ENCODE measurements at regions not wholly inside any gene's neighbourhood (a gene's known extent, or its start where the extent isn't known, plus 50 kb on each side); places are given as distances from the start of the nearest gene placed in this dataset.

- Mint-ChIP-seq H3K4me1 (ENCODE audit: low read depth) (no peaks in the 10 kb centered on the region), H3K27me3 (ENCODE audit: insufficient read depth) (peaks cover 9% of the 10 kb centered on the region), H3K27ac (no peak overlapping the region), H3K4me3 (no peak overlapping the region), H3K36me3 (ENCODE audit: low read depth) (no peaks in the 10 kb centered on the region), H3K9me3 (no peaks in the 10 kb centered on the region)
- TF ChIP-seq CTCF (IDR thresholded peaks at IDR 0.05): no peak
- DNase-seq: no peak
Observed at GRCh38 chr10:104527013-104527412, 114.1 kb upstream of the SORCS3 start.

GRCh38 chr10:104540181-104540580 lies 100.9 kb upstream of the SORCS3 start:
- no peak overlapping the region for H3K27ac Mint-ChIP-seq
- no peaks in the 10 kb centered on the region for H3K4me1 Mint-ChIP-seq (ENCODE audit: low read depth)
- no peaks in the 10 kb centered on the region for H3K9me3 Mint-ChIP-seq
- H3K36me3 Mint-ChIP-seq (ENCODE audit: low read depth): no peaks in the 10 kb centered on the region
- H3K4me3 Mint-ChIP-seq: no peak overlapping the region
- no peak for TF ChIP-seq CTCF (IDR thresholded peaks at IDR 0.05)
- H3K27me3 Mint-ChIP-seq (ENCODE audit: insufficient read depth): peaks cover 9% of the 10 kb centered on the region; the same call in 1 of the 2 replicates
- DNase-seq: no peak

GRCh38 chr10:104541820-104542219 lies 99.3 kb upstream of the SORCS3 start:
- Mint-ChIP-seq H3K36me3 (ENCODE audit: low read depth) (no peaks in the 10 kb centered on the region), H3K27me3 (ENCODE audit: insufficient read depth) (peaks cover 9% of the 10 kb centered on the region; the same call in 1 of the 2 replicates), H3K4me3 (no peak overlapping the region), H3K27ac (no peak overlapping the region), H3K9me3 (no peaks in the 10 kb centered on the region), H3K4me1 (ENCODE audit: low read depth) (no peaks in the 10 kb centered on the region)
- no peak for DNase-seq
- TF ChIP-seq CTCF (IDR thresholded peaks at IDR 0.05): no peak

- Mint-ChIP-seq H3K4me1 (ENCODE audit: low read depth) (no peaks in the 10 kb centered on the region), H3K27ac (no peak overlapping the region), H3K27me3 (ENCODE audit: insufficient read depth) (peaks cover 2% of the 10 kb centered on the region; the same call in 1 of the 2 replicates), H3K36me3 (ENCODE audit: low read depth) (no peaks in the 10 kb centered on the region), H3K9me3 (no peaks in the 10 kb centered on the region), H3K4me3 (no peak overlapping the region)
- no peak for TF ChIP-seq CTCF (IDR thresholded peaks at IDR 0.05)
- DNase-seq: no peak
Observed at GRCh38 chr10:104546336-104546735, 94.8 kb upstream of the SORCS3 start.

GRCh38 chr10:104546756-104547155 lies 94.3 kb upstream of the SORCS3 start:
- Mint-ChIP-seq H3K27ac (no peak overlapping the region), H3K27me3 (ENCODE audit: insufficient read depth) (peaks cover 4% of the 10 kb centered on the region; the same call in 1 of the 2 replicates), H3K9me3 (no peaks in the 10 kb centered on the region), H3K4me1 (ENCODE audit: low read depth) (no peaks in the 10 kb centered on the region), H3K4me3 (no peak overlapping the region), H3K36me3 (ENCODE audit: low read depth) (no peaks in the 10 kb centered on the region)
- no peak for TF ChIP-seq CTCF (IDR thresholded peaks at IDR 0.05)
- no peak for DNase-seq

- Mint-ChIP-seq H3K27me3 (ENCODE audit: insufficient read depth) (peaks cover 5% of the 10 kb centered on the region; the same call in 1 of the 2 replicates), H3K36me3 (ENCODE audit: low read depth) (no peaks in the 10 kb centered on the region), H3K4me3 (no peak overlapping the region), H3K4me1 (ENCODE audit: low read depth) (no peaks in the 10 kb centered on the region), H3K9me3 (no peaks in the 10 kb centered on the region), H3K27ac (no peak overlapping the region)
- no peak for TF ChIP-seq CTCF (IDR thresholded peaks at IDR 0.05)
- no peak for DNase-seq
Observed at GRCh38 chr10:104548090-104548489, 93.0 kb upstream of the SORCS3 start.
